Neuronal stem cell (in vitro differentiated cells): ENCODE measurements at regions not wholly inside any gene's neighbourhood (a gene's known extent, or its start where the extent isn't known, plus 50 kb on each side); places are given as distances from the start of the nearest gene placed in this dataset.

Source experiments
- DNase-seq: peaks from one replicate; pipeline ENCODE4 v3.0.0-alpha.2; 2013; ENCODE audit warnings: low spot score
- H2AFZ ChIP-seq: one replicate; pipeline ENCODE4 v1.6.1; 2013; ENCODE audit warnings: mild to moderate bottlenecking, low read length, inconsistent platforms
- H2AK5ac ChIP-seq: 2 replicates; pipeline ENCODE4 v1.6.1; 2013; ENCODE audit warnings: low read depth, mild to moderate bottlenecking, inconsistent platforms, low read length, moderate library complexity, mixed read lengths
- H2BK120ac ChIP-seq: 2 replicates; pipeline ENCODE4 v1.6.1; 2013; ENCODE audit warnings: low read depth, mild to moderate bottlenecking, inconsistent platforms, low read length, moderate library complexity, mixed read lengths
- H2BK12ac ChIP-seq: one replicate; pipeline ENCODE4 v1.6.1; 2013; ENCODE audit warnings: low read length, inconsistent platforms
- H2BK15ac ChIP-seq: 2 replicates; pipeline ENCODE4 v1.6.1; 2013; ENCODE audit warnings: mild to moderate bottlenecking, low read length, inconsistent platforms, mixed read lengths
- H2BK5ac ChIP-seq: one replicate; pipeline ENCODE4 v1.6.1; 2013; ENCODE audit warnings: inconsistent platforms, mild to moderate bottlenecking, low read length, moderate library complexity
- H3K14ac ChIP-seq: one replicate; pipeline ENCODE4 v1.6.1; 2013; ENCODE audit warnings: low read length, inconsistent platforms
- H3K18ac ChIP-seq: 2 replicates; pipeline ENCODE4 v1.6.1; 2013; ENCODE audit warnings: low read length, inconsistent platforms
- H3K23ac ChIP-seq: 2 replicates; pipeline ENCODE4 v1.6.1; 2013; ENCODE audit warnings: low read depth, mild to moderate bottlenecking, mixed read lengths, low read length, inconsistent platforms; ENCODE audit not compliant: poor library complexity
- H3K27ac ChIP-seq: replicated peaks from 3 replicates; pipeline ENCODE4 v1.5.1; 2013; ENCODE audit warnings: low read length, inconsistent platforms
- H3K27me3 ChIP-seq, 3 experiments: 2 replicates each; pipeline ENCODE4 v1.6.1; 2013; ENCODE audit warnings: low read length in 3 of 3, mild to moderate bottlenecking in 2 of 3, inconsistent platforms in 1 of 3, low read depth in 1 of 3, mixed read lengths in 1 of 3, moderate library complexity in 1 of 3; ENCODE audit not compliant: control insufficient read depth in 3 of 3, insufficient read depth in 3 of 3
- H3K36me3 ChIP-seq, 2 donors: replicated peaks in 1 of 2; 2 replicates each; pipeline ENCODE4 v1.6.1; 2013; ENCODE audit warnings: low read length in 2 of 2; ENCODE audit not compliant: control insufficient read depth in 2 of 2, insufficient read depth in 2 of 2
- H3K4ac ChIP-seq: 2 replicates; pipeline ENCODE4 v1.6.1; 2013; ENCODE audit warnings: inconsistent platforms, mild to moderate bottlenecking, low read length, moderate library complexity
- H3K4me1 ChIP-seq, 2 donors: 1 replicate in 1 of 2; 2 replicates in 1 of 2; pipeline ENCODE4 v1.6.1; 2013; ENCODE audit warnings: low read length in 2 of 2, low read depth in 1 of 2; ENCODE audit not compliant: control insufficient read depth in 2 of 2, insufficient read depth in 1 of 2
- H3K4me2 ChIP-seq: one replicate; pipeline ENCODE4 v1.6.1; 2013; ENCODE audit warnings: mild to moderate bottlenecking, low read length, inconsistent platforms; ENCODE audit not compliant: insufficient read depth, poor library complexity, severe bottlenecking
- H3K4me3 ChIP-seq, 2 donors: 2 replicates each; pipeline ENCODE4 v1.5.1; 2013; ENCODE audit warnings: low read length in 2 of 2, mild to moderate bottlenecking in 2 of 2, inconsistent platforms in 1 of 2, moderate library complexity in 1 of 2
- H3K79me1 ChIP-seq: one replicate; pipeline ENCODE4 v1.6.1; 2013; ENCODE audit warnings: low read depth, mild to moderate bottlenecking, inconsistent platforms, low read length, moderate library complexity
- H3K9ac ChIP-seq: one replicate; pipeline ENCODE4 v1.6.1; 2013; ENCODE audit warnings: mild to moderate bottlenecking, low read depth, low read length, inconsistent platforms; ENCODE audit not compliant: poor library complexity
- H3K9me3 ChIP-seq, 2 donors: replicated peaks in 1 of 2; 2 replicates each; pipeline versions ENCODE3 to v1.6.1; 2013; ENCODE audit warnings: low read length in 2 of 2, mild to moderate bottlenecking in 2 of 2, inconsistent platforms in 1 of 2, low read depth in 1 of 2, mixed read lengths in 1 of 2, moderate library complexity in 1 of 2; ENCODE audit not compliant: control insufficient read depth in 2 of 2, insufficient read depth in 1 of 2
- H4K8ac ChIP-seq: one replicate; pipeline ENCODE4 v1.6.1; 2013; ENCODE audit warnings: low read depth, mild to moderate bottlenecking, inconsistent platforms, low read length, moderate library complexity
- H4K91ac ChIP-seq: one replicate; pipeline ENCODE4 v1.6.1; 2013; ENCODE audit warnings: low read length, low read depth, mild to moderate bottlenecking, inconsistent platforms; ENCODE audit not compliant: poor library complexity
- WGBS, 2 donors: extraction: QIAGEN DNeasy Blood & Tissue Kit; methylation state at CpG; one replicate each; pipeline ENCODE4 v1.1.7; 2013; ENCODE audit warnings: missing lambda C conversion rate in 2 of 2, mixed read lengths in 1 of 2; ENCODE audit not compliant: insufficient read length in 2 of 2, insufficient replicate concordance in 1 of 2; ENCODE audit errors: extremely low coverage in 2 of 2; 5-methylcytosine and 5-hydroxymethylcytosine counted together

GRCh38 chr16:79365702-79366101 is 234.8 kb downstream of the MAF start:
- H3K9me3 ChIP-seq, result no peaks in the 10 kb centered on the region
- no peak overlapping the region for H4K8ac ChIP-seq
- peaks cover 0 to 20% (median 0%) of the 10 kb centered on the region in 3 experiments for H3K27me3 ChIP-seq
- H3K4me1 ChIP-seq, result no peaks in the 10 kb centered on the region
- no peak overlapping the region for H2AFZ ChIP-seq
- no peak overlapping the region for H3K27ac ChIP-seq
- H2BK15ac ChIP-seq, result no peak overlapping the region
- H3K23ac ChIP-seq, result no peak overlapping the region
- no peak overlapping the region for H3K4me3 ChIP-seq
- H3K79me1 ChIP-seq, result no peaks in the 10 kb centered on the region
- no peak overlapping the region for H2AK5ac ChIP-seq
- H3K4me2 ChIP-seq, result no peak overlapping the region
- H3K14ac ChIP-seq, result no peak overlapping the region
- WGBS, 2 donors, result no CpG with 5 or more reads among the region's 4 CpGs
- no peak overlapping the region for H3K18ac ChIP-seq
- no peak overlapping the region for H3K4ac ChIP-seq
- no peak overlapping the region for H3K9ac ChIP-seq
- no peak overlapping the region for H2BK5ac ChIP-seq
- H4K91ac ChIP-seq, result no peak overlapping the region
- DNase-seq, result no peak
- no peak overlapping the region for H2BK12ac ChIP-seq
- no peak overlapping the region for H2BK120ac ChIP-seq
- no peaks in the 10 kb centered on the region for H3K36me3 ChIP-seq

DNA sequence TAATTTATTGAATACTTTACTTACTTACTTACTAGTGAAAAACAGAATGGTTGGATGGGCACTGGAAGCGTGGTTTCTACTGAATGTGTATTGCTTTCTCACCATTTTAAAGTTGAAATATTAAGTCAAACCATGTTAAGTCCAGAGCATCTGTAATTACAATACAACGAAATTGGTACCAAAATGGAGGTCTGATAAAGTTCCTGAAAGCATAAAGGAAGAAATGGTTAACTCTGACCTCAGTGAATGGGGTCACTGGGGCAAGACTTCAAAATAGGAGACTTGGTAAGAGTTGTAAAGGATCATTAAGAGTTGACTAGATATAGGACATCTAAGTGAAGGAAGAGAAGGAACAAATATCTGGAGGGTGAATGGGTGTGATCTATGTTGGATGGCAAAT is 237.1 kb downstream of the MAF start:
- H4K8ac ChIP-seq, result no peak overlapping the region
- H3K23ac ChIP-seq, result no peak overlapping the region
- no peaks in the 10 kb centered on the region for H3K9me3 ChIP-seq
- no peak overlapping the region for H2BK120ac ChIP-seq
- H3K4me2 ChIP-seq, result no peak overlapping the region
- H3K27me3 ChIP-seq, result peaks cover 0 to 17% (median 0%) of the 10 kb centered on the region in 3 experiments
- no peak overlapping the region for H2BK5ac ChIP-seq
- no peaks in the 10 kb centered on the region for H3K4me1 ChIP-seq
- H3K27ac ChIP-seq, result no peak overlapping the region
- H3K18ac ChIP-seq, result no peak overlapping the region
- H3K36me3 ChIP-seq, result no peaks in the 10 kb centered on the region
- H3K79me1 ChIP-seq, result no peaks in the 10 kb centered on the region
- H2BK15ac ChIP-seq, result no peak overlapping the region
- H2AK5ac ChIP-seq, result no peak overlapping the region
- no CpG with 5 or more reads among the region's 2 CpGs for WGBS, 2 donors
- H3K9ac ChIP-seq, result no peak overlapping the region
- H2AFZ ChIP-seq, result no peak overlapping the region
- H4K91ac ChIP-seq, result no peak overlapping the region
- no peak overlapping the region for H3K4ac ChIP-seq
- no peak overlapping the region for H2BK12ac ChIP-seq
- no peak overlapping the region for H3K4me3 ChIP-seq
- DNase-seq, result no peak
- no peak overlapping the region for H3K14ac ChIP-seq

- DNase-seq, result no peak
- Histone ChIP-seq H3K4me2 (no peak overlapping the region), H3K36me3 (no peaks in the 10 kb centered on the region), H3K14ac (no peak overlapping the region), H4K8ac (no peak overlapping the region), H2AFZ (no peak overlapping the region), H4K91ac (no peak overlapping the region), H3K4me1 (no peaks in the 10 kb centered on the region), H3K18ac (no peak overlapping the region), H3K4me3 (no peak overlapping the region), H3K27ac (no peak overlapping the region), H3K23ac (no peak overlapping the region), H3K4ac (no peak overlapping the region), H2BK120ac (no peak overlapping the region), H3K9me3 (no peaks in the 10 kb centered on the region), H3K27me3 (peaks cover 0 to 16% (median 0%) of the 10 kb centered on the region in 3 experiments), H3K79me1 (no peaks in the 10 kb centered on the region), H2BK15ac (no peak overlapping the region), H2BK5ac (no peak overlapping the region), H3K9ac (no peak overlapping the region), H2BK12ac (no peak overlapping the region), H2AK5ac (no peak overlapping the region)
- WGBS, 2 donors, result no CpG with 5 or more reads among the region's 1 CpG
These were observed 237.5 kb downstream of the MAF start for GRCh38 chr16:79363035-79363434.

GRCh38 chr16:79362300-79362970 is 238.1 kb downstream of the MAF start:
- no CpG with 5 or more reads among the region's 7 CpGs for WGBS, 2 donors
- no peaks in the 10 kb centered on the region for H3K9me3 ChIP-seq
- no peaks in the 10 kb centered on the region for H3K36me3 ChIP-seq
- H2BK12ac ChIP-seq, result no peak overlapping the region
- no peak overlapping the region for H3K9ac ChIP-seq
- no peak overlapping the region for H3K18ac ChIP-seq
- no peak overlapping the region for H4K8ac ChIP-seq
- no peak overlapping the region for H2BK15ac ChIP-seq
- no peak overlapping the region for H3K4me2 ChIP-seq
- no peak overlapping the region for H2AK5ac ChIP-seq
- no peak for DNase-seq
- H2AFZ ChIP-seq, result no peak overlapping the region
- peaks cover 0 to 13% (median 0%) of the 10 kb centered on the region in 3 experiments for H3K27me3 ChIP-seq
- no peaks in the 10 kb centered on the region for H3K4me1 ChIP-seq
- H3K79me1 ChIP-seq, result no peaks in the 10 kb centered on the region
- no peak overlapping the region for H3K4me3 ChIP-seq
- H2BK120ac ChIP-seq, result no peak overlapping the region
- no peak overlapping the region for H3K27ac ChIP-seq
- H3K23ac ChIP-seq, result no peak overlapping the region
- no peak overlapping the region for H3K4ac ChIP-seq
- H2BK5ac ChIP-seq, result no peak overlapping the region
- no peak overlapping the region for H4K91ac ChIP-seq
- no peak overlapping the region for H3K14ac ChIP-seq
